HepG2 (cell line): ENCODE measurements at regions not wholly inside any gene's neighbourhood (a gene's known extent, or its start where the extent isn't known, plus 50 kb on each side); places are given as distances from the start of the nearest gene placed in this dataset.

Experiments
- ARID5B ChIP-seq: IDR thresholded peaks from 2 replicates; pipeline ENCODE4 v1.4.0; 2020; ENCODE audit warnings: mild to moderate bottlenecking, missing genetic modification reagents
- BHLHE40 ChIP-seq: IDR thresholded peaks from 2 replicates; pipeline ENCODE4 v1.6.1; 2011; ENCODE audit warnings: low read length, improper control_type of control experiment
- CEBPB ChIP-seq: IDR thresholded peaks from 2 replicates; pipeline ENCODE4 v1.6.1; 2011; ENCODE audit warnings: low read depth, low read length, improper control_type of control experiment, borderline replicate concordance
- CEBPG ChIP-seq: IDR thresholded peaks from 2 replicates; pipeline ENCODE4 v1.6.1; 2016
- EP300 ChIP-seq, 3 experiments: sonication (generic) in 1 of 3; formaldehyde crosslinking in 1 of 3; IDR thresholded peaks; 2 replicates each; pipeline versions ENCODE4 v1.5.1 to v1.6.1; 2011 to 2020; ENCODE audit warnings: low read depth in 2 of 3, low read length in 2 of 3, borderline replicate concordance in 1 of 3, improper control_type of control experiment in 1 of 3, mild to moderate bottlenecking in 1 of 3, missing genetic modification reagents in 1 of 3, moderate library complexity in 1 of 3
- FOXA3 ChIP-seq: IDR thresholded peaks from 2 replicates; pipeline ENCODE4 v1.6.1; 2016; ENCODE audit warnings: missing genetic modification reagents, missing compliant biosample characterization
- FOXP1 ChIP-seq, 2 experiments: fragments of 450-650 bp in 1 of 2; IDR thresholded peaks; 2 replicates each; pipeline ENCODE4 v1.6.1; 2017 to 2018; ENCODE audit warnings: antibody characterized with exemption in 1 of 2
- KIAA2018 ChIP-seq: sonication (generic); formaldehyde crosslinking; IDR thresholded peaks from 2 replicates; pipeline ENCODE4 v1.5.0; 2020; ENCODE audit warnings: mild to moderate bottlenecking, missing genetic modification reagents, borderline replicate concordance
- PATZ1 ChIP-seq: sonication (generic); formaldehyde crosslinking; IDR thresholded peaks from 2 replicates; pipeline ENCODE4 v1.4.0; 2020; ENCODE audit warnings: missing genetic modification reagents
- RAD51 ChIP-seq: fragments of 450-650 bp; IDR thresholded peaks from 2 replicates; pipeline ENCODE4 v1.6.1; 2016; ENCODE audit warnings: borderline replicate concordance
- SOX6 ChIP-seq, 2 experiments: fragments of 450-650 bp in 1 of 2; sonication (generic) in 1 of 2; formaldehyde crosslinking in 1 of 2; IDR thresholded peaks; 2 replicates each; pipeline versions ENCODE4 v1.4.0 to v1.6.1; 2017 to 2020; ENCODE audit warnings: antibody characterized with exemption in 1 of 2, mild to moderate bottlenecking in 1 of 2, missing genetic modification reagents in 1 of 2
- ZNF775 ChIP-seq: sonication (generic); formaldehyde crosslinking; IDR thresholded peaks from 2 replicates; pipeline ENCODE4 v1.4.0; 2020; ENCODE audit warnings: missing genetic modification reagents, mild to moderate bottlenecking, moderate library complexity, borderline replicate concordance

GRCh38 chr12:114769634-114770033 is 85.7 kb upstream of the TBX3 start (continued):
- TF ChIP-seq EP300 (IDR thresholded peaks at IDR 0.05; ENCODE audit: low read depth in 2 of 2, low read length in 2 of 2) (0 out of 4 replicates have a peak, but pooled peaks of 1 of the 2 experiments have one; percentile 33), EP300 (CRISPR knock-in tag; IDR thresholded peaks at IDR 0.05; ENCODE audit: borderline replicate concordance) (no peak), SOX6 (IDR thresholded peaks at IDR 0.05) (no peak), SOX6 (CRISPR knock-in tag; IDR thresholded peaks at IDR 0.05) (peak; percentile 38; the same call in 1 of the 2 replicates), KIAA2018 (CRISPR knock-in tag) (no peak), RAD51 (no peak), ARID5B (CRISPR knock-in tag) (peak; percentile 50; the same call in 1 of the 2 replicates), ZNF775 (no peak), PATZ1 (no peak), FOXA3 (CRISPR knock-in tag) (peak; percentile 41; the same call in 1 of the 2 replicates), CEBPB (peak; percentile 79), BHLHE40 (peak; percentile 89), CEBPG (CRISPR knock-in tag) (peak; percentile 56), FOXP1 (IDR thresholded peaks at IDR 0.05) (0 out of 2 replicates have a peak, but pooled peaks have one; percentile 14), FOXP1 (CRISPR knock-in tag; IDR thresholded peaks at IDR 0.05) (peak; percentile 70)
